GM10266 (cell line): ENCODE measurements at regions not wholly inside any gene's neighbourhood (a gene's known extent, or its start where the extent isn't known, plus 50 kb on each side); places are given as distances from the start of the nearest gene placed in this dataset.

ENCODE experiments used
- DNase-seq: peaks from one replicate; pipeline ENCODE4 v3.0.0; 2012; ENCODE audit errors: extremely low spot score
- CTCF ChIP-seq: IDR thresholded peaks from 2 replicates; pipeline ENCODE4 v1.5.1; 2012; ENCODE audit warnings: mild to moderate bottlenecking, low read depth; ENCODE audit not compliant: control insufficient read depth, insufficient read depth; ENCODE audit errors: missing control alignments

GRCh38 chr17:77749321-77749751 lies 209.2 kb upstream of the TNRC6C start:
- TF ChIP-seq CTCF: no peak
- DNase-seq: no peak

- DNase-seq: no peak
- no peak for TF ChIP-seq CTCF
Observed at GRCh38 chr17:77749989-77750388, 208.5 kb upstream of the TNRC6C start.

GRCh38 chr17:77750427-77751043 lies 208.0 kb upstream of the TNRC6C start:
- TF ChIP-seq CTCF: no peak

GRCh38 chr17:77753246-77753645 lies 205.3 kb upstream of the TNRC6C start:
- DNase-seq: no peak
- no peak for TF ChIP-seq CTCF

More at GRCh38 chr17:77750427-77751043, 208.0 kb upstream of the TNRC6C start:
- no peak for DNase-seq

GRCh38 chr17:77753691-77754245 lies 204.7 kb upstream of the TNRC6C start:
- TF ChIP-seq CTCF: no peak
- DNase-seq: no peak

GRCh38 chr17:77754956-77755355 lies 203.5 kb upstream of the TNRC6C start:
- TF ChIP-seq CTCF: no peak

GRCh38 chr17:77755410-77755963 lies 203.0 kb upstream of the TNRC6C start:
- no peak for TF ChIP-seq CTCF
- no peak for DNase-seq

More at GRCh38 chr17:77754956-77755355, 203.5 kb upstream of the TNRC6C start:
- DNase-seq: no peak
